ENCODE measurements at regions not wholly inside any gene's neighbourhood (a gene's known extent, or its start where the extent isn't known, plus 50 kb on each side); places are given as distances from the start of the nearest gene placed in this dataset.
"Not testable (repeated sequence)": the region's sequence is repeated elsewhere in the genome, so short reads cannot be mapped to it uniquely, and the experiment has no call there.

- H3K56ac ChIP-seq (replicated peaks; ENCODE audit: insufficient read length, low read depth, low read length); H4K8ac ChIP-seq (ENCODE audit: extremely low read depth, insufficient read depth, low read length); H3K4me2 ChIP-seq (ENCODE audit: insufficient read depth in 1 of 2, low read depth in 2 of 2, low read length in 2 of 2); H3K4ac ChIP-seq (replicated peaks; ENCODE audit: insufficient read length, low read depth, low read length); H3K79me1 ChIP-seq (ENCODE audit: low read depth, low read length); H3K14ac ChIP-seq (ENCODE audit: insufficient read length); H2BK120ac ChIP-seq (replicated peaks; ENCODE audit: low read depth, low read length); H4K91ac ChIP-seq (replicated peaks; ENCODE audit: insufficient read length, low read length); H2BK15ac ChIP-seq (ENCODE audit: low read length); H3K9me3 ChIP-seq (ENCODE audit: insufficient read depth in 2 of 2, low read depth in 1 of 2, low read length in 1 of 2); H2BK5ac ChIP-seq (ENCODE audit: low read depth, low read length); H3K27me3 ChIP-seq (replicated peaks in 1 of 4; ENCODE audit: control insufficient read depth in 3 of 4, extremely low read depth in 1 of 4, insufficient read depth in 3 of 4, low read length in 3 of 4); H3K79me2 ChIP-seq (ENCODE audit: control insufficient read depth in 1 of 2, insufficient read depth in 2 of 2, low read length in 2 of 2); H3K23me2 ChIP-seq (ENCODE audit: low read depth, low read length); H2BK20ac ChIP-seq (ENCODE audit: low read length); H2AK5ac ChIP-seq (ENCODE audit: low read depth, low read length); H3K23ac ChIP-seq (ENCODE audit: insufficient read length); H3K9ac ChIP-seq (replicated peaks in 1 of 4; ENCODE audit: extremely low read depth in 1 of 4, low read depth in 3 of 4, low read length in 3 of 4); H3K4me3 ChIP-seq (ENCODE audit: extremely low read depth in 1 of 4, insufficient read depth in 2 of 4, low read depth in 3 of 4, low read length in 4 of 4); H3K27ac ChIP-seq (ENCODE audit: low read depth, low read length); FAIRE-seq; H2AFZ ChIP-seq (ENCODE audit: low read length); H3K4me1 ChIP-seq (replicated peaks in 1 of 4; ENCODE audit: control insufficient read depth in 3 of 4, insufficient read depth in 4 of 4, low read length in 3 of 4); H3K36me3 ChIP-seq (ENCODE audit: control insufficient read depth in 2 of 4, insufficient read depth in 4 of 4, low read length in 3 of 4); POLR2A ChIA-PET (ENCODE audit: partially characterized antibody); H4K20me1 ChIP-seq (replicated peaks in 1 of 2; ENCODE audit: control insufficient read depth in 1 of 2, insufficient read depth in 2 of 2, low read length in 2 of 2); DNase-seq (ENCODE audit: low read depth in 1 of 2, low spot score in 2 of 2); CTCF ChIA-PET (ENCODE audit: partially characterized antibody); H2BK12ac ChIP-seq (ENCODE audit: low read depth, low read length); H4K5ac ChIP-seq (ENCODE audit: insufficient read length, low read depth, low read length); H3K18ac ChIP-seq (ENCODE audit: extremely low read depth, low read length): not testable (repeated sequence)
- WGBS, 2 experiments (ENCODE audit: extremely low coverage in 1 of 2, insufficient coverage in 1 of 2, insufficient read length in 1 of 2, insufficient replicate concordance in 2 of 2, low coverage in 1 of 2, low lambda C conversion rate in 2 of 2, missing lambda C conversion rate in 1 of 2), result no CpG with 5 or more reads among the region's 5 CpGs
Observed at GRCh38 chr1:149254894-149255847, 151.8 kb upstream of the NBPF9 start.

DNA sequence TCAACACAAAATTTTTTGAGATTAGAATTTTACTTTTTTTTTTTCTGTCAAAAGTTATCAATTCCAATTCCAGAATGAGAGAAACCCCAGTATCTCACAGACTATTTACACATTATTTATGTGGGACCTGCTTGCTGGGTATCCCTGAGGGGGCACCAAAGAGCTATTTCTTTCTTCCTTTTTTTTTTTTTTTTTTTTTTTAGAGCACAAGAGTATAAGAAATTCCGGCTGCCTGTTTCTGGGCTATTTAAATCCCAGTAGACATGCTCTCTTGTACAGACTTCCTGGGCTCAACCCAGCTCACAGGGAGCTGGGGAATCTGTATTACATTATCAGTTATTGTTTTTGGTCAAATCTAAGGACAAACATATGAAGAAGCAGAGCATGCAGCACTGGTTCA lies 156.9 kb upstream of the NBPF9 start:
- H3K79me2 ChIP-seq (ENCODE audit: control insufficient read depth in 1 of 2, insufficient read depth in 2 of 2, low read length in 2 of 2); H3K23ac ChIP-seq (ENCODE audit: insufficient read length); H3K4me3 ChIP-seq (ENCODE audit: extremely low read depth in 1 of 4, insufficient read depth in 2 of 4, low read depth in 3 of 4, low read length in 4 of 4); H4K20me1 ChIP-seq (replicated peaks in 1 of 2; ENCODE audit: control insufficient read depth in 1 of 2, insufficient read depth in 2 of 2, low read length in 2 of 2); H4K5ac ChIP-seq (ENCODE audit: insufficient read length, low read depth, low read length); H2BK12ac ChIP-seq (ENCODE audit: low read depth, low read length); H2BK5ac ChIP-seq (ENCODE audit: low read depth, low read length); DNase-seq (ENCODE audit: low read depth in 1 of 2, low spot score in 2 of 2); H3K56ac ChIP-seq (replicated peaks; ENCODE audit: insufficient read length, low read depth, low read length); H3K9ac ChIP-seq (replicated peaks in 1 of 4; ENCODE audit: extremely low read depth in 1 of 4, low read depth in 3 of 4, low read length in 3 of 4); H3K27me3 ChIP-seq (replicated peaks in 1 of 4; ENCODE audit: control insufficient read depth in 3 of 4, extremely low read depth in 1 of 4, insufficient read depth in 3 of 4, low read length in 3 of 4); H2BK120ac ChIP-seq (replicated peaks; ENCODE audit: low read depth, low read length); H3K4me2 ChIP-seq (ENCODE audit: insufficient read depth in 1 of 2, low read depth in 2 of 2, low read length in 2 of 2); H2AK5ac ChIP-seq (ENCODE audit: low read depth, low read length); H2BK15ac ChIP-seq (ENCODE audit: low read length); POLR2A ChIA-PET (ENCODE audit: partially characterized antibody); H3K36me3 ChIP-seq (ENCODE audit: control insufficient read depth in 2 of 4, insufficient read depth in 4 of 4, low read length in 3 of 4); H3K14ac ChIP-seq (ENCODE audit: insufficient read length); H3K27ac ChIP-seq (ENCODE audit: low read depth, low read length); H4K8ac ChIP-seq (ENCODE audit: extremely low read depth, insufficient read depth, low read length); CTCF ChIA-PET (ENCODE audit: partially characterized antibody); FAIRE-seq; H3K18ac ChIP-seq (ENCODE audit: extremely low read depth, low read length); H3K4me1 ChIP-seq (replicated peaks in 1 of 4; ENCODE audit: control insufficient read depth in 3 of 4, insufficient read depth in 4 of 4, low read length in 3 of 4); H3K4ac ChIP-seq (replicated peaks; ENCODE audit: insufficient read length, low read depth, low read length); H4K91ac ChIP-seq (replicated peaks; ENCODE audit: insufficient read length, low read length); H3K9me3 ChIP-seq (ENCODE audit: insufficient read depth in 2 of 2, low read depth in 1 of 2, low read length in 1 of 2); H2AFZ ChIP-seq (ENCODE audit: low read length); H3K79me1 ChIP-seq (ENCODE audit: low read depth, low read length); H3K23me2 ChIP-seq (ENCODE audit: low read depth, low read length); H2BK20ac ChIP-seq (ENCODE audit: low read length): not testable (repeated sequence)
- no CpG with 5 or more reads among the region's 1 CpG for WGBS, 2 experiments (ENCODE audit: extremely low coverage in 1 of 2, insufficient coverage in 1 of 2, insufficient read length in 1 of 2, insufficient replicate concordance in 2 of 2, low coverage in 1 of 2, low lambda C conversion rate in 2 of 2, missing lambda C conversion rate in 1 of 2)
